Smooth muscle cell (in vitro differentiated cells): ENCODE measurements at regions not wholly inside any gene's neighbourhood (a gene's known extent, or its start where the extent isn't known, plus 50 kb on each side); places are given as distances from the start of the nearest gene placed in this dataset.

Source experiments
- DNase-seq: peaks from one replicate; lab custom pipeline; 2025; ENCODE audit not compliant: unreplicated experiment; lab: John Stamatoyannopoulos, UW
- H2AFZ ChIP-seq: fragments of 200-600 bp; sonication (generic); 2 replicates; pipeline ENCODE4 v1.6.0; 2016; ENCODE audit warnings: antibody characterized with exemption, low read depth, mild to moderate bottlenecking
- H3F3A ChIP-seq: fragments of 200-600 bp; sonication (generic); 2 replicates; pipeline ENCODE4 v1.6.0; 2017; ENCODE audit warnings: antibody characterized with exemption, low read depth
- H3K27ac ChIP-seq: fragments of 200-600 bp; sonication (generic); 2 replicates; pipeline ENCODE4 v1.5.1; 2016; ENCODE audit warnings: low read depth, mild to moderate bottlenecking
- H3K27me3 ChIP-seq: fragments of 200-600 bp; sonication (generic); 2 replicates; pipeline ENCODE4 v1.6.1; 2016; ENCODE audit warnings: low read depth, mild to moderate bottlenecking
- H3K36me3 ChIP-seq: fragments of 200-600 bp; sonication (generic); 2 replicates; pipeline ENCODE4 v1.5.1; 2016; ENCODE audit warnings: low read depth
- H3K4me1 ChIP-seq: fragments of 200-600 bp; sonication (generic); 2 replicates; pipeline ENCODE4 v1.5.1; 2016; ENCODE audit warnings: low read depth
- H3K4me2 ChIP-seq: fragments of 200-600 bp; sonication (generic); 2 replicates; pipeline ENCODE4 v1.6.0; 2016; ENCODE audit warnings: mild to moderate bottlenecking
- H3K4me3 ChIP-seq: fragments of 200-600 bp; sonication (generic); 2 replicates; pipeline ENCODE4 v1.5.1; 2016; ENCODE audit warnings: mild to moderate bottlenecking
- H3K79me2 ChIP-seq: fragments of 200-600 bp; sonication (generic); 2 replicates; pipeline ENCODE4 v1.6.0; 2016; ENCODE audit warnings: low read depth, mild to moderate bottlenecking
- H3K9ac ChIP-seq: fragments of 200-600 bp; sonication (generic); 2 replicates; pipeline ENCODE4 v1.6.0; 2016; ENCODE audit warnings: low read depth
- H3K9me3 ChIP-seq: fragments of 200-600 bp; sonication (generic); replicated peaks from 2 replicates; pipeline ENCODE4 v1.5.1; 2016; ENCODE audit warnings: low read depth
- H4K20me1 ChIP-seq: fragments of 200-600 bp; sonication (generic); 2 replicates; pipeline ENCODE4 v1.6.0; 2016; ENCODE audit warnings: low read depth
- WGBS: methylation state at CpG from one replicate; pipeline ENCODE4 v1.1.7; 2016; ENCODE audit warnings: low lambda C conversion rate; 5-methylcytosine and 5-hydroxymethylcytosine counted together
- TF ChIP-seq, protein P1 (sequence below): fragments of 200-600 bp; sonication (generic); IDR thresholded peaks from 2 replicates; pipeline ENCODE4 v1.5.1; 2017; ENCODE audit warnings: borderline replicate concordance, mild to moderate bottlenecking, antibody characterized with exemption; ENCODE audit not compliant: insufficient read depth, poor library complexity, severe bottlenecking

DNA sequence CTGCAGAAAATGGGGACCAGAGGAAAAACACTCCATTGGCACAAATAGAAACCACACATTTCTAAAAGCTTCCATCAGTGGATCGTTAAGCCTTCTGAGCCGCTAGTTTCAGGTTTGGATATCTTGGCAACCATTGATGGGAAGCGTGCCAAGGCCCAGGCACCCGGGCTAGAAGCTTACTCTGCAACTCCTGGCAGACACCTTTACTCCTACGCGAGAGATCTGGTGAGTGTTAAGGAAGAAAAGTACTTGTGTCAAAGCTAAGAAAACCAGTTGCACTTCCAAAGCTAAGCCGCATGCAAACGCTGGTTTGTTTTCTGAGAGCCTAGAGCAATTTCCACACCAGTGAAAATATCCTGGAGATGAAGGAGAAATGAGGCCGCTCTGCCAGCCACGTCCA, 472.4 kb downstream of the PMP22 start:
- Histone ChIP-seq H2AFZ (no peak overlapping the region), H3K27ac (peak overlapping the region; percentile 60), H4K20me1 (no peaks in the 10 kb centered on the region), H3F3A (no peaks in the 10 kb centered on the region), H3K4me1 (peaks cover 6% of the 10 kb centered on the region), H3K9me3 (no peaks in the 10 kb centered on the region), H3K4me2 (no peak overlapping the region), H3K4me3 (no peak overlapping the region), H3K9ac (no peak overlapping the region), H3K27me3 (no peaks in the 10 kb centered on the region), H3K79me2 (no peaks in the 10 kb centered on the region), H3K36me3 (no peaks in the 10 kb centered on the region)
- WGBS, result 63% methylated on average over 10 of the region's 10 CpGs
- DNase-seq, result no peak
- TF ChIP-seq, protein P1, sequence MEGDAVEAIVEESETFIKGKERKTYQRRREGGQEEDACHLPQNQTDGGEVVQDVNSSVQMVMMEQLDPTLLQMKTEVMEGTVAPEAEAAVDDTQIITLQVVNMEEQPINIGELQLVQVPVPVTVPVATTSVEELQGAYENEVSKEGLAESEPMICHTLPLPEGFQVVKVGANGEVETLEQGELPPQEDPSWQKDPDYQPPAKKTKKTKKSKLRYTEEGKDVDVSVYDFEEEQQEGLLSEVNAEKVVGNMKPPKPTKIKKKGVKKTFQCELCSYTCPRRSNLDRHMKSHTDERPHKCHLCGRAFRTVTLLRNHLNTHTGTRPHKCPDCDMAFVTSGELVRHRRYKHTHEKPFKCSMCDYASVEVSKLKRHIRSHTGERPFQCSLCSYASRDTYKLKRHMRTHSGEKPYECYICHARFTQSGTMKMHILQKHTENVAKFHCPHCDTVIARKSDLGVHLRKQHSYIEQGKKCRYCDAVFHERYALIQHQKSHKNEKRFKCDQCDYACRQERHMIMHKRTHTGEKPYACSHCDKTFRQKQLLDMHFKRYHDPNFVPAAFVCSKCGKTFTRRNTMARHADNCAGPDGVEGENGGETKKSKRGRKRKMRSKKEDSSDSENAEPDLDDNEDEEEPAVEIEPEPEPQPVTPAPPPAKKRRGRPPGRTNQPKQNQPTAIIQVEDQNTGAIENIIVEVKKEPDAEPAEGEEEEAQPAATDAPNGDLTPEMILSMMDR, result no peak

DNA sequence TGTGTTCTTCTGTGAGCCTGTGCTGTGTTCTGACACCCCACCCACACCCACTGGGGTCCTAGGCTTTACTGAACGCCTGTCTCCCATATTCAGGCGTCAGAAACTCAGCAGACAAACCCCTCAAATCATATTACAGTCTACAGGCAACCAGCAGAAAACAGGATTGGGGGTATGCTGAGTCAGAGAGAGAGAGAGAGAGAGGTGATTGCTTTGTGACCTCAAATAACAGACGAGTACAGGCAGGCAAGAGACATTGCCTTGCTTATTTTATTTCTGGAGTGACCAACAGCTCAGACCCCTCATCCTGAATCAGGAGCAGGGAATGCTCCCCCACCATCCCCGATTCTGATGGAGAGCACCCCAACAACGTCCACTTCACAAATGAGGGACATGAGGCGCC, 473.9 kb downstream of the PMP22 start:
- Histone ChIP-seq H3K4me3 (no peak overlapping the region), H3K27ac (no peak overlapping the region), H3K79me2 (no peaks in the 10 kb centered on the region), H4K20me1 (no peaks in the 10 kb centered on the region), H3K4me1 (no peaks in the 10 kb centered on the region), H3K9ac (no peak overlapping the region), H2AFZ (no peak overlapping the region), H3K4me2 (no peak overlapping the region), H3K36me3 (no peaks in the 10 kb centered on the region), H3K9me3 (no peaks in the 10 kb centered on the region), H3K27me3 (no peaks in the 10 kb centered on the region), H3F3A (no peaks in the 10 kb centered on the region)
- TF ChIP-seq, protein P1, result no peak
- 74% methylated on average over 6 of the region's 6 CpGs for WGBS
- DNase-seq, result no peak

DNA sequence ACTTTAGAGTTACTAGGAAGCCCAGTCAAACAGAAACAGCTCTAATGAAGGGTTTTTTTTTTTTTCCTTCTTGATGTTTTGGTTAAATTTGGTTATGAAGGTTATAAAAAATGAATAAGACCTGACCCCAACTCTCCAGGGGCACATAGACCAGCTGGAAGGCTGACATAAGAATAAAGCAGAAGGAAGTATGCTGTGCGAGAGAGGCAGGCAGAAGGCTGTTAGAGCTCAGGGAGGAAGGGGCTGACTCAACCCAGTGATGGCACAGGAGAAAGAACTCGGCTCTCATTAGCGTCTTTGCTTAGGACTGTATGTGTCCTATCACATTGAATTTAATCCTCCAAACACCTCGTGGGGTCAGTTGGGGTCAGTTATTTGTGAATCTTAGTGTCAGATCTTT, 474.6 kb downstream of the PMP22 start:
- TF ChIP-seq, protein P1, result no peak
- Histone ChIP-seq H3K27ac (no peak overlapping the region), H2AFZ (no peak overlapping the region), H3K27me3 (no peaks in the 10 kb centered on the region), H3K79me2 (no peaks in the 10 kb centered on the region), H3K4me1 (no peaks in the 10 kb centered on the region), H3K36me3 (no peaks in the 10 kb centered on the region), H3K4me2 (no peak overlapping the region), H3F3A (no peaks in the 10 kb centered on the region), H4K20me1 (no peaks in the 10 kb centered on the region), H3K9me3 (no peaks in the 10 kb centered on the region), H3K4me3 (no peak overlapping the region), H3K9ac (no peak overlapping the region)
- 20% methylated on average over 4 of the region's 4 CpGs for WGBS
- DNase-seq, result no peak

DNA sequence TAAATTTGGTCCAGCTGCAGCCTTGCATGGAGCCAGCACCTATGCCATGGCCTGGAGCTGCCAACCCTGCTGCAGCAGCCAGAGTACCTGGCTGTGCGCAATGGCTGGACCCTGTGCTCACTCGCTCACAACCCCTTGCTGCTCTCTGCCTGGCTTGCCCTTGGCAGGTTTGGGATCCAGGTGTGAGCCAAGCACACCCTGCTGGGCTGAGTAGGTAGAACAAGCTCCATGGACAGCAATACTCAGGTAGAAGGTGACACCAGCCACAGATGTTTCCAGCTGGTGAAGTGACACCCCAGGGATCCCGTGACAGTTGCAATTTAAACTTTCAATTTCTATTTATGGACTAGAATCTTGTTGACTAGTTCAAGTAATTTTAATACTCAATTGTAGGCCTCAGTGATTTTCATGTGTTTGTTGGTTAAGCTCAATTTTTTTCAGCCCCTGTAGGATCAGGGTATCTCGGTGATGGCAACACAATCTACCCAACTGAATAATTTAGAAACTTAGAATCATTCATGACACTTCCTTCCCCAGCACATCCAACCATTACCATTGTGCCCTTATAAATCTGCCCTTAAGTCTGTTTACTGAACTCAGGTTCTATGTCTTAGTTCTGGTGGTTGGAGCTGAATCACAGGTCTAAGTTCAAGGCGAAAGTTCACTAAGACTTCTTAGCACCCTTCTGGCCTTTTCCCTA, 480.0 kb downstream of the PMP22 start:
- no peak overlapping the region for H2AFZ ChIP-seq
- no peak for DNase-seq
- no peaks in the 10 kb centered on the region for H4K20me1 ChIP-seq

More for the DNA sequence above, 480.0 kb downstream of the PMP22 start:
- Histone ChIP-seq H3K9me3 (no peaks in the 10 kb centered on the region), H3K79me2 (no peaks in the 10 kb centered on the region), H3K4me3 (no peak overlapping the region), H3K36me3 (no peaks in the 10 kb centered on the region), H3K4me1 (peaks cover 2% of the 10 kb centered on the region), H3K27ac (no peak overlapping the region), H3K4me2 (no peak overlapping the region), H3K27me3 (no peaks in the 10 kb centered on the region), H3F3A (no peaks in the 10 kb centered on the region), H3K9ac (no peak overlapping the region)
- WGBS, result 83% methylated on average over 5 of the region's 5 CpGs
- TF ChIP-seq, protein P1, result peak; percentile 10
